Vagina (tissue), 2 donors: ENCODE measurements at regions not wholly inside any gene's neighbourhood (a gene's known extent, or its start where the extent isn't known, plus 50 kb on each side); places are given as distances from the start of the nearest gene placed in this dataset.

ENCODE experiments used
- DNase-seq, 2 donors: peaks; one replicate each; pipeline ENCODE4 v3.0.0-alpha.2; 2017; ENCODE audit errors: extremely low spot score in 2 of 2
- H3K27ac ChIP-seq: fragments of 200-600 bp; sonication (generic); one replicate; pipeline ENCODE4 v1.5.1; 2019
- H3K27me3 ChIP-seq: fragments of 200-600 bp; sonication (generic); one replicate; pipeline ENCODE4 v1.5.1; 2019
- H3K36me3 ChIP-seq, 2 donors: fragments of 200-600 bp; sonication (generic); one replicate each; pipeline ENCODE4 v1.5.1; 2017 to 2019
- H3K4me1 ChIP-seq: fragments of 200-600 bp; sonication (generic); one replicate; pipeline ENCODE4 v1.5.1; 2019
- H3K4me3 ChIP-seq, 2 donors: fragments of 200-600 bp; sonication (generic); 1 replicate in 1 of 2; 2 replicates in 1 of 2; pipeline ENCODE4 v1.5.1; 2016 to 2019
- H3K9me3 ChIP-seq: fragments of 200-600 bp; sonication (generic); one replicate; pipeline ENCODE4 v1.5.1; 2019
- CTCF ChIP-seq, 3 experiments: fragments of 450-650 bp in 2 of 3; fragments of 200-600 bp in 1 of 3; sonication (generic) in 1 of 3; IDR thresholded peaks; one replicate each; pipeline ENCODE4 v1.5.1; 2017 to 2019; ENCODE audit warnings: antibody characterized with exemption in 3 of 3, mild to moderate bottlenecking in 2 of 3, moderate library complexity in 2 of 3
- POLR2A ChIP-seq, 2 donors: fragments of 450-650 bp; IDR thresholded peaks; one replicate each; pipeline ENCODE4 v1.6.1; 2017; ENCODE audit warnings: antibody characterized with exemption in 2 of 2, mild to moderate bottlenecking in 2 of 2, moderate library complexity in 2 of 2
- POLR2AphosphoS5 ChIP-seq, 2 donors: sonication (generic); formaldehyde crosslinking; IDR thresholded peaks; one replicate each; pipeline ENCODE4 v1.9.0; 2017; ENCODE audit warnings: antibody characterized with exemption in 2 of 2, mild to moderate bottlenecking in 2 of 2, low read depth in 1 of 2; ENCODE audit not compliant: insufficient read depth in 1 of 2
- intact Hi-C: fragments of 100-400 bp; cut with DNase I; formaldehyde crosslinking; loops from one replicate; pipeline ENCODE4 v1.15.1; 2023

- no peaks in the 10 kb centered on the region for H3K27me3 ChIP-seq
- no peak for DNase-seq
- no peaks in the 10 kb centered on the region for H3K9me3 ChIP-seq
- intact Hi-C loops, result no loop called here
- TF ChIP-seq POLR2A (IDR thresholded peaks at IDR 0.05) (no peak), POLR2AphosphoS5 (IDR thresholded peaks at IDR 0.05; ENCODE audit: insufficient read depth in 1 of 2, low read depth in 1 of 2) (no peak), CTCF (IDR thresholded peaks at IDR 0.05) (no peak)
- H3K4me1 ChIP-seq, result no peaks in the 10 kb centered on the region
- H3K4me3 ChIP-seq, result no peak overlapping the region
- H3K36me3 ChIP-seq, result no peaks in the 10 kb centered on the region
- no peak overlapping the region for H3K27ac ChIP-seq
Observed at GRCh38 chr12:25023808-25024207, 74.9 kb upstream of the BCAT1 start.

GRCh38 chr12:25020621-25021243, 71.8 kb upstream of the BCAT1 start:
- Histone ChIP-seq H3K27me3 (no peaks in the 10 kb centered on the region), H3K4me3 (no peak overlapping the region), H3K27ac (no peak overlapping the region), H3K4me1 (no peaks in the 10 kb centered on the region), H3K36me3 (no peaks in the 10 kb centered on the region), H3K9me3 (no peaks in the 10 kb centered on the region)
- intact Hi-C loops, result no loop called here
- TF ChIP-seq POLR2A (IDR thresholded peaks at IDR 0.05) (no peak), CTCF (IDR thresholded peaks at IDR 0.05) (no peak), POLR2AphosphoS5 (IDR thresholded peaks at IDR 0.05; ENCODE audit: insufficient read depth in 1 of 2, low read depth in 1 of 2) (no peak)
- DNase-seq, result no peak

GRCh38 chr12:25018146-25018545, 69.2 kb upstream of the BCAT1 start:
- no peaks in the 10 kb centered on the region for H3K27me3 ChIP-seq
- no peak overlapping the region for H3K4me3 ChIP-seq
- no peak overlapping the region for H3K27ac ChIP-seq
- H3K36me3 ChIP-seq, result no peaks in the 10 kb centered on the region
- H3K9me3 ChIP-seq, result no peaks in the 10 kb centered on the region
- H3K4me1 ChIP-seq, result no peaks in the 10 kb centered on the region
- TF ChIP-seq CTCF (IDR thresholded peaks at IDR 0.05) (no peak), POLR2AphosphoS5 (IDR thresholded peaks at IDR 0.05; ENCODE audit: insufficient read depth in 1 of 2, low read depth in 1 of 2) (no peak), POLR2A (IDR thresholded peaks at IDR 0.05) (no peak)
- no peak for DNase-seq
- intact Hi-C loops, result no loop called here

- Histone ChIP-seq H3K27ac (no peak overlapping the region), H3K36me3 (no peaks in the 10 kb centered on the region), H3K4me1 (no peaks in the 10 kb centered on the region), H3K9me3 (no peaks in the 10 kb centered on the region), H3K4me3 (no peak overlapping the region), H3K27me3 (no peaks in the 10 kb centered on the region)
- intact Hi-C loops, result no loop called here
- no peak for TF ChIP-seq CTCF (IDR thresholded peaks at IDR 0.05)
- TF ChIP-seq POLR2AphosphoS5 (IDR thresholded peaks at IDR 0.05; ENCODE audit: insufficient read depth in 1 of 2, low read depth in 1 of 2), result no peak
- no peak for TF ChIP-seq POLR2A (IDR thresholded peaks at IDR 0.05)
- no peak for DNase-seq
Observed at GRCh38 chr12:25017336-25017735, 68.4 kb upstream of the BCAT1 start.

GRCh38 chr12:25014961-25015360, 66.1 kb upstream of the BCAT1 start:
- H3K27ac ChIP-seq, result no peak overlapping the region
- no peaks in the 10 kb centered on the region for H3K4me1 ChIP-seq
- no peaks in the 10 kb centered on the region for H3K36me3 ChIP-seq
- no peak for DNase-seq
- no peaks in the 10 kb centered on the region for H3K9me3 ChIP-seq
- no peak for TF ChIP-seq CTCF (IDR thresholded peaks at IDR 0.05)
- no peak for TF ChIP-seq POLR2AphosphoS5 (IDR thresholded peaks at IDR 0.05; ENCODE audit: insufficient read depth in 1 of 2, low read depth in 1 of 2)
- TF ChIP-seq POLR2A (IDR thresholded peaks at IDR 0.05), result no peak
- no peak overlapping the region for H3K4me3 ChIP-seq
- H3K27me3 ChIP-seq, result no peaks in the 10 kb centered on the region
- intact Hi-C loops, result no loop called here
